HUES64 (cell line): ENCODE measurements at regions not wholly inside any gene's neighbourhood (a gene's known extent, or its start where the extent isn't known, plus 50 kb on each side); places are given as distances from the start of the nearest gene placed in this dataset.

Experiments
- H3K27ac ChIP-seq: 2 replicates; pipeline ENCODE4 v1.7.0; 2013; ENCODE audit warnings: low read depth, low read length, inconsistent platforms
- H3K27me3 ChIP-seq: 2 replicates; pipeline ENCODE4 v1.6.1; 2013; ENCODE audit warnings: mild to moderate bottlenecking, low read length; ENCODE audit not compliant: insufficient read depth
- H3K36me3 ChIP-seq: 2 replicates; pipeline ENCODE4 v1.6.1; 2013; ENCODE audit warnings: mild to moderate bottlenecking, low read length; ENCODE audit not compliant: insufficient read depth
- H3K4me1 ChIP-seq: 2 replicates; pipeline ENCODE4 v1.6.1; 2013; ENCODE audit warnings: mild to moderate bottlenecking, low read length, moderate library complexity; ENCODE audit not compliant: insufficient read depth
- H3K4me3 ChIP-seq: 2 replicates; pipeline ENCODE4 v1.5.1; 2013; ENCODE audit warnings: mild to moderate bottlenecking, low read length, moderate library complexity
- H3K9ac ChIP-seq: 2 replicates; pipeline ENCODE4 v1.6.1; 2013; ENCODE audit warnings: mild to moderate bottlenecking, low read depth, low read length
- H3K9me3 ChIP-seq: 2 replicates; pipeline ENCODE4 v1.6.1; 2013; ENCODE audit warnings: low read depth, low read length; ENCODE audit not compliant: insufficient read depth
- WGBS: fragments of 150-250, 120-280 bp; methylation state at CpG from one replicate; pipeline ENCODE4 v1.1.7; 2013; ENCODE audit warnings: missing lambda C conversion rate; 5-methylcytosine and 5-hydroxymethylcytosine counted together

DNA sequence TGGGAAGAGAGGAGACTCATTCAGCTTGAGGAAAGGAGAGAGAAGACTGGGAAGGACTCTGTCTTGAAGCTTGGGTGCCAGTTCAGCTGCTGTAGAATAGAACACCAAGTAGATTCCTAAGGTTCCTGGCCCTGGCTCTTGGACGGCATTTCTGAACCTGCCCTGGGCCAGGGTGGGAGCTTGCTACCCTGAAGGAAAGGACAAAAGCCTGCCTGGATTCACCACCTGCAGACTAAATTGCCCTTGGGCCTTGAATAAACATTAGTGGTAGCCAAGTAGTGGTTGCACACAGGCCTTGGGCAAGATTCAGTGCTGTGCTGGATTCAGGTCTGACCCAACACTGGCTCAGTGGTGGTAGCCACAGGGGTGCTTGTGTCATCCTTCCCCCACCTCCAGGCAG, 588.4 kb upstream of the AMOT start:
- H3K4me1 ChIP-seq: no peaks in the 10 kb centered on the region
- no peaks in the 10 kb centered on the region for H3K9me3 ChIP-seq
- H3K4me3 ChIP-seq: no peak overlapping the region
- H3K27ac ChIP-seq: no peak overlapping the region
- H3K36me3 ChIP-seq: no peaks in the 10 kb centered on the region
- H3K27me3 ChIP-seq: no peaks in the 10 kb centered on the region
- H3K9ac ChIP-seq: no peak overlapping the region
- 97% methylated on average over 1 of the region's 1 CpG for WGBS

DNA sequence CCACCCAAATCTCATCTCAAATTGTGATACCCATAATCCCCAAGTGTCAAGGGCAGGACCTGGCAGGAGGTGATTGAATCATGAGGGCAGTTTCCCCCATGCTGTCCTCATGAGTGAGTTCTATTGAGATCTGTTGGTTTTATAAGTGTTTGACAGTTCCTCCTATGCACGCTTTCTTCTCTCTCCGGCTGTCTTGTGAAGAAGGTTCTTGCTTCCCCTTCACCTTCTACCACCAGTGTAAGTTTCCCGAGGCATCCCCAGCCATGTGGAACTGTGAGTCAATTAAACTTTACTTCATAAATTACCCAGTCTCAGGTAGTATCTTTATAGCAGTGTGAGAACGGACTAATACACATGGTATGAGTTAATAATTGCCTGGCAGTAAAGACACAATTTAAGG, 581.7 kb upstream of the AMOT start:
- no peaks in the 10 kb centered on the region for H3K36me3 ChIP-seq
- no peak overlapping the region for H3K4me3 ChIP-seq
- H3K4me1 ChIP-seq: no peaks in the 10 kb centered on the region
- no peaks in the 10 kb centered on the region for H3K9me3 ChIP-seq
- H3K27me3 ChIP-seq: no peaks in the 10 kb centered on the region
- no peak overlapping the region for H3K27ac ChIP-seq
- H3K9ac ChIP-seq: no peak overlapping the region
- 100% methylated on average over 4 of the region's 4 CpGs for WGBS

DNA sequence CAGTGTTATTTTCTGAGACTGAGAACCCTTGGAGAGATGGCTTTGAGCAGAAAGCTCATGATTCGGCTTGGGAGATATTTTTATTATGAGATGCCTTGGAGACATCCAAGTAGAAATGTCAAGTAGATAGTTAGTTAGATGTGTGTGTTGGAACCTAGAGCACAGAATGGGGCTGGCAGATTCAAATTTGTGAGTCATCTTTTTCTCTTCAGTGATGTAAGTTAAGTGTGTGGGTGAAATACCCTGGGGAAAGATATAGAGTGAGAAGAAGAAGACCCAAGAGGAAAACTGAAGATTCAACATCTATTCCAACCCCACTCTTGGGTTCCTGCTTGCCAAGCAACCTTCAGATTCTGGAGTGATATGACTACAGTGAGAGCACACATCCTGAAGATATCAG, 580.8 kb upstream of the AMOT start:
- H3K4me1 ChIP-seq: no peaks in the 10 kb centered on the region
- H3K27ac ChIP-seq: no peak overlapping the region
- 90% methylated on average over 1 of the region's 1 CpG for WGBS
- no peaks in the 10 kb centered on the region for H3K36me3 ChIP-seq
- H3K9me3 ChIP-seq: no peaks in the 10 kb centered on the region
- no peak overlapping the region for H3K4me3 ChIP-seq
- H3K27me3 ChIP-seq: no peaks in the 10 kb centered on the region
- H3K9ac ChIP-seq: no peak overlapping the region

DNA sequence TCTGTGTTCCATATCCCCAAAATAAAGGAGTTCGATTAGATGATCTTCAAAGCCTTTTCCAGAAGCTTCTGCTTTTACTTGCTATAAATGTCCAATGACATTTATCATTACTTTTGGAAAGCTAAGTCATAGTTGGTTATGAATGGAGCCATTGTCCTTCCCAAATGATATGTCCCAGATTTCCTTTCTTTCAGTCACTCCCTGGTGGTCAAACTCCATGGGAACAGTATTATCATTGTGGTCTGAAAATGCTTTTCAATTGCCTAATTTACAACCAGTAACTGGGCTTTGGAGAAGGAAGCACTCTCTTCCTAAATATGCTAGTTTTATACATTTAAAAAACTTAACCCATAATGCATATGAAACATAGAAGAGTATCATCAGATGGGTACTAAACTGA, 571.5 kb upstream of the AMOT start:
- 100% methylated on average over 1 of the region's 1 CpG for WGBS
- H3K4me1 ChIP-seq: no peaks in the 10 kb centered on the region
- H3K36me3 ChIP-seq: no peaks in the 10 kb centered on the region
- no peaks in the 10 kb centered on the region for H3K9me3 ChIP-seq
- no peak overlapping the region for H3K4me3 ChIP-seq
- H3K27me3 ChIP-seq: no peaks in the 10 kb centered on the region
- H3K27ac ChIP-seq: no peak overlapping the region
- no peak overlapping the region for H3K9ac ChIP-seq

DNA sequence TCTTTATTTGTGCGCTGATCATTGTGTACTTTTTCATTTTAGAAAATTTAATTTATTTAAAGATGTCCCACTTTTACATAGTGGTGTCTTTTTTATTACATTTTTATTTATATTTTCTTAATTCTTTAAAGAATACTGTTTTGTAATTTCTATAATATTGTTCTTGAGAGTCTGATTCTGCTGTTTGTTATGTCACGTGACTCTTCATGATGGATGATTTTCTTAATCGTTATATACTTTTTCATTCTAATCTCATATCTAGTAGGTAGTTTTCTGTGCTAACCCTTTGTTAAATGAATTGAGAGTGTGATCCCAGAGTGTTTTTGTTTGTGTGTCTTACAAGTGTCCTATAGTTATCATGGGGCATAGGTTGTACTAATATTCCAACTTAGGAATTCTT, 568.2 kb upstream of the AMOT start:
- Histone ChIP-seq H3K9me3 (peaks cover 2% of the 10 kb centered on the region; the same call in 1 of the 2 replicates), H3K4me3 (no peak overlapping the region), H3K27me3 (no peaks in the 10 kb centered on the region), H3K27ac (no peak overlapping the region), H3K9ac (no peak overlapping the region), H3K36me3 (no peaks in the 10 kb centered on the region), H3K4me1 (no peaks in the 10 kb centered on the region)
- no CpG with 5 or more reads among the region's 3 CpGs for WGBS

DNA sequence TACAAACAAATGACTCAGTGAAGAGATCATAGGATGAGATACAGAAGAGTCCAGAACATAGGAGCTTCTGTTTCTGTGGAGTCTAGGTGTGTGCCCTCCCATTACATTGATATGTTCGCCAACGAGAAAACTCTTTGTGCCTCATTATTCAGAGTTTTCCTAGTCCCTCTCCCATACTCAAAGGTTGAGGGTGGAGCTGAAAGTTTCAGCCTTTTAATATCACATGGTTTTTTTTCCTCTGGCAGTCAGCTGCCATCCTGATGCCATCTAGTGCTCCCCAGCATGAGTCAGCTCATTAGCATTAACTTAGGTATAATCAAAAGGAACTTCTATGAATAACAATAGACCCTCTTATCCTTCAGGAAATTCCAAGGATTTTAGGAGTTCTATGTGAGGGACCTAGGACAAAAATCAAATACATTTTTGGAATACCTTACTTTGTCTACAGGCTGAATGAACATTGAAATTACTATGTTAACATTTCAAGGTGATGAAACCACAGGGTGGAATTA, 559.6 kb upstream of the AMOT start:
- Histone ChIP-seq H3K4me1 (peaks cover 15% of the 10 kb centered on the region), H3K27me3 (no peaks in the 10 kb centered on the region), H3K9me3 (peaks cover 15% of the 10 kb centered on the region), H3K9ac (peak overlapping the region; percentile 53), H3K27ac (peak overlapping the region; percentile 95), H3K4me3 (no peak overlapping the region), H3K36me3 (no peaks in the 10 kb centered on the region)
- no CpG with 5 or more reads among the region's 2 CpGs for WGBS

DNA sequence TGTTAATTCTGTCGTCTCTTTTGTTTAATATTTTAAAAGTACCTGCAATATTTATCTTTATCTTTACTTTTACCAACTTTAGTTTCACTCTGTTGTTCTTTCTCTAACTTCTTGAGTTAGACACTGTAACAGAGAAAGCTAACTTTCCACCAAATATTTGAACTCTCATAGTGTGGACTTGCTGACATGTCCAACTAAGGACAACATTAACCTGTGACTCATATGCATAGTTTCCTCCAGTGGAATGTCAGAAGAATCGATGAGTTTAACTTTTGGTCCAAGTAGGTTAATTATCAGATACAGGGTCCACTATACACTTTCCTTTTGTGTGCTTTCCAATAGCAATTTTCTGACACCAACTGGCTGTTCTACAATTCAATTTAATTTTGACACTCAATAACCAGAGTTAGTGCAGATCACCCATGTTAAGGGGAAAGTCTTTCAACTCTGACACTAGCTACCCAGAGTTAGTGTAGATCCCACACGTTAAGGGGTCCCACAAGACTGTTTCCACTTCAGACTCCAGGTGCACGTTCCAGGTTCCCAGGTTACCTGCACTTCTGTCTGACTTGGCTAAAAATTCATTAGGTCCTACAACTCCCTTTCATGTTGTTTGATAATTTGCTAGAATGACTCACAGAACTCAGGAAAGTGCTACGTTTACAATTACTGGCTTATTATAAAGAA, 559.0 kb upstream of the AMOT start:
- H3K4me3 ChIP-seq: no peak overlapping the region
- H3K9ac ChIP-seq: peak overlapping the region; percentile 53
- no peaks in the 10 kb centered on the region for H3K27me3 ChIP-seq
- H3K36me3 ChIP-seq: no peaks in the 10 kb centered on the region
- 91% methylated on average over 3 of the region's 5 CpGs for WGBS
- H3K27ac ChIP-seq: peak overlapping the region; percentile 95
- peaks cover 15% of the 10 kb centered on the region for H3K4me1 ChIP-seq
- peaks cover 15% of the 10 kb centered on the region for H3K9me3 ChIP-seq

DNA sequence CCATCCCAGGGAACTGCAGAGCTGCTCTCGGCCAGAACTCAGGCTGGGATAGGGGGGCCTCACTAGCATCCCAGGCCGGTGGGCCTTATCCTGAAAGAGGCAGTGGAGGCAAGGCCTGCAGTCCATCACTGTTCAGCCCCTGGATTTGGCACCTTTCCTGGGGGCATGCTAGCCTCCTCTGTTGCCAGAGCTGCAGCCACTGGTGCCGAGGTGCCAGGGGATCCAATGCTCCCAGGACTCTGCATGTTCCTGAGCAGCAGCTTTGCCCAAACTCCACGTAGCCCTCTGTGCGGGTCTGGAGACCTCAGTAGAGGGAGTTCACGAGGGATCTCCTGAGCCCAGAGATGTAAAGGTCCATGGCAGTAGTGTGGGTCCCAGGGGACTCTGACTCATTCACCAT, 551.7 kb upstream of the AMOT start:
- Histone ChIP-seq H3K4me1 (no peaks in the 10 kb centered on the region), H3K4me3 (no peak overlapping the region), H3K9me3 (peaks cover 9% of the 10 kb centered on the region), H3K27ac (no peak overlapping the region), H3K36me3 (no peaks in the 10 kb centered on the region), H3K27me3 (no peaks in the 10 kb centered on the region), H3K9ac (no peak overlapping the region)
- 94% methylated on average over 6 of the region's 6 CpGs for WGBS

DNA sequence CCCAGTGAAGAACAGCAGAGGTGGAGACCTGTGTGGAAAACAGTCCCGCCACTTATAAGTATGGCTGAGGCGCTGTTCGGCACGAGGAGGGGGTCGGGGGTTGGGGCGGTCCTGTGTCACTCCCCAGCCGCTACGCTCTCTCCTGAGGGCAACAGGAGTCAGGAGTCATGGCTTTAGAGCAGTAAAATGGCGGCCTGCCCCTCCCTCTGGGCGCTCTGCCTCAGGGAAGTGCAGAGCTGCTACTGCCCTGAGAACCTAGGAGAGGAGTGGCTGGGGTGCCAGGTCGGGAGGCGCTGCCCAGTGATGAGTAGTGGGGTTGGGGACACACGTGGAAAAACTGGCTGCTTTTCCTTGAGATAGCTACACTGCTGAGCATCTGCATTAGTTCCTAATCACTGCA, 551.2 kb upstream of the AMOT start:
- H3K4me3 ChIP-seq: no peak overlapping the region
- no peak overlapping the region for H3K9ac ChIP-seq
- H3K9me3 ChIP-seq: peaks cover 9% of the 10 kb centered on the region
- H3K27ac ChIP-seq: no peak overlapping the region
- no peaks in the 10 kb centered on the region for H3K4me1 ChIP-seq
- WGBS: 99% methylated on average over 13 of the region's 13 CpGs
- no peaks in the 10 kb centered on the region for H3K36me3 ChIP-seq
- no peaks in the 10 kb centered on the region for H3K27me3 ChIP-seq

DNA sequence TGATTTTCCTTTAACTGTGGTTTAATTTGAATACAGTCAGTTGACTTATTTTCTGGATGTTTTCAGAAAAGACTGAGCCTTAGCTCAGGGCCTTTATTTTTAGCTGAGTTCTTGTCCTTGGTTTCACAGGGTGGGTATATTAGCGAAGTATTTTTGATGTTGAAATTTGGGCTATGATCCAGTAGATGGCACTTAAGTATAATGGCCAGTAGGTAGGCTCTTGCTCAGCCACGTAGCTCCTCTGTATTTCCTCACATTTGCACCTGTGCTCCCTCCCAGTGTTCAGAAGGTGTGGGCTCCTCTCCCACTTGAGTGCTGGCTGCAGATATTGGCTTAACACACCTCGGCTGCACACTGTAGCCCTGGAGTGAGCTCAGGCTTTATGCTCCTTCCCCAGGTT, 549.9 kb upstream of the AMOT start:
- no peaks in the 10 kb centered on the region for H3K4me1 ChIP-seq
- H3K4me3 ChIP-seq: no peak overlapping the region
- H3K27ac ChIP-seq: no peak overlapping the region
- WGBS: 92% methylated on average over 3 of the region's 3 CpGs
- H3K27me3 ChIP-seq: no peaks in the 10 kb centered on the region
- peaks cover 9% of the 10 kb centered on the region for H3K9me3 ChIP-seq
- H3K36me3 ChIP-seq: no peaks in the 10 kb centered on the region
- H3K9ac ChIP-seq: no peak overlapping the region

DNA sequence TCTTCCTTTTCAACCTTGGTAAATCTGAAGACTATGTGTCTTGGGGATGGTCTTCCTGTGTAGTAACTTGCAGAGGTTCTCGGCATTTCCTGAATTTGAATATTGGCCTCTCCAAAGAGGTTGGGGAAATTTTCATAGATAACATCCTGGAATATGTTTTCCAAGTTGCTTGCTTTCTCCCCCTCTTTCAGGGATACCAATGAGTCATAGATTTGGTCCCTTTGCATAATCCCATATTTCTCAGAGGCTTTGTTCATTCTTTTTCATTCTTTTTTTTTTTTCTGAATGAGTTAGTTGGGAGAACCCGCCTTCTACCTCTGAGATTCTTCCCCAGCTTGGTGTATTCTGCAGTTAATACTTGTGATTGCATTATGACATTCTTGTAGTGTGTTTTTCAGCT, 549.2 kb upstream of the AMOT start:
- no CpG with 5 or more reads among the region's 2 CpGs for WGBS
- Histone ChIP-seq H3K27me3 (no peaks in the 10 kb centered on the region), H3K4me1 (no peaks in the 10 kb centered on the region), H3K27ac (no peak overlapping the region), H3K9ac (no peak overlapping the region), H3K36me3 (no peaks in the 10 kb centered on the region), H3K4me3 (no peak overlapping the region), H3K9me3 (peaks cover 9% of the 10 kb centered on the region)

DNA sequence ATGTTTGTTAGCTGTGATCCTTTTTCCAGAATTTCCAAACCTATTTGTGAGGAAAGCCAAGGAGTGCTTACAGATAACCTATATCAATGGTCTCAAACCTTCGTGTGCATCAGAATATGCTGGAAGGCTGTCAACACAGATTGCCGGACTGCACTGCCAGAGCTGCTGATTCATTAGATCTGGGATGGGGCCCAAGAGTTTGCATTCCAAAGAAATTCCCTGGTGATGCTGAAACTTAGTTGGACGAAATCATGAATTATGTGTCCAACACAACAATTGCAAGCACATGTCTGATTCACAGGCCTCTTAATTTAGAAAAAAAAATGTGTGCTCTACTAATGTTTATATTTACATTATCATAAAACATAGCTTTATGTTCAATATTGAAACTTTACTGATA, 544.0 kb upstream of the AMOT start:
- H3K4me1 ChIP-seq: no peaks in the 10 kb centered on the region
- H3K9ac ChIP-seq: no peak overlapping the region
- no peak overlapping the region for H3K4me3 ChIP-seq
- H3K9me3 ChIP-seq: no peaks in the 10 kb centered on the region
- no peaks in the 10 kb centered on the region for H3K36me3 ChIP-seq
- H3K27me3 ChIP-seq: no peaks in the 10 kb centered on the region
- WGBS: 91% methylated on average over 3 of the region's 3 CpGs
- no peak overlapping the region for H3K27ac ChIP-seq
